Hepatocyte (in vitro differentiated cells): ENCODE measurements at regions not wholly inside any gene's neighbourhood (a gene's known extent, or its start where the extent isn't known, plus 50 kb on each side); places are given as distances from the start of the nearest gene placed in this dataset.

Experiments used
- DNase-seq: peaks from one replicate; pipeline ENCODE4 v3.0.0-alpha.2; 2016; ENCODE audit warnings: low spot score
- H2AFZ ChIP-seq: fragments of 200-600 bp; sonication (generic); 2 replicates; pipeline ENCODE4 v1.6.0; 2016; ENCODE audit warnings: antibody characterized with exemption, mild to moderate bottlenecking
- H3K27ac ChIP-seq: fragments of 200-600 bp; sonication (generic); 2 replicates; pipeline ENCODE4 v1.5.1; 2016; ENCODE audit warnings: mild to moderate bottlenecking
- H3K27me3 ChIP-seq: fragments of 200-600 bp; sonication (generic); 2 replicates; pipeline ENCODE4 v1.6.1; 2016
- H3K36me3 ChIP-seq: fragments of 200-600 bp; sonication (generic); replicated peaks from 2 replicates; pipeline ENCODE4 v1.5.1; 2016; ENCODE audit warnings: low read depth; ENCODE audit not compliant: insufficient read depth
- H3K4me1 ChIP-seq: fragments of 200-600 bp; sonication (generic); 2 replicates; pipeline ENCODE4 v1.5.1; 2016; ENCODE audit warnings: mild to moderate bottlenecking, moderate library complexity; ENCODE audit not compliant: insufficient read depth
- H3K4me2 ChIP-seq: fragments of 200-600 bp; sonication (generic); 2 replicates; pipeline ENCODE4 v1.6.0; 2016
- H3K4me3 ChIP-seq: fragments of 200-600 bp; sonication (generic); 2 replicates; pipeline ENCODE4 v1.5.1; 2016; ENCODE audit warnings: mild to moderate bottlenecking
- H3K79me2 ChIP-seq: fragments of 200-600 bp; sonication (generic); 2 replicates; pipeline ENCODE4 v1.6.0; 2017; ENCODE audit warnings: mild to moderate bottlenecking
- H3K9me2 ChIP-seq: fragments of 200-600 bp; sonication (generic); replicated peaks from 2 replicates; pipeline ENCODE4 v1.6.0; 2017; ENCODE audit warnings: mild to moderate bottlenecking; ENCODE audit not compliant: insufficient read depth
- H3K9me3 ChIP-seq: fragments of 200-600 bp; sonication (generic); 2 replicates; pipeline ENCODE4 v1.5.1; 2016; ENCODE audit warnings: low read depth, mild to moderate bottlenecking
- H4K20me1 ChIP-seq: fragments of 200-600 bp; sonication (generic); 2 replicates; pipeline ENCODE4 v1.6.0; 2016; ENCODE audit warnings: mild to moderate bottlenecking; ENCODE audit not compliant: insufficient read depth, poor library complexity, severe bottlenecking
- EZH2 ChIP-seq: fragments of 200-600 bp; sonication (generic); IDR thresholded peaks from 2 replicates; pipeline ENCODE4 v1.6.1; 2016; ENCODE audit warnings: antibody characterized with exemption, mild to moderate bottlenecking, borderline replicate concordance
- EZH2phosphoT487 ChIP-seq: fragments of 200-600 bp; sonication (generic); IDR thresholded peaks from one replicate; pipeline ENCODE4 v1.6.1; 2018; ENCODE audit warnings: antibody characterized with exemption, mild to moderate bottlenecking, low read depth, moderate library complexity; ENCODE audit not compliant: unreplicated experiment, severe bottlenecking
- WGBS: methylation state at CpG from one replicate; pipeline ENCODE4 v1.1.6; 2016; ENCODE audit warnings: low lambda C conversion rate; ENCODE audit errors: missing lambda C conversion rate; 5-methylcytosine and 5-hydroxymethylcytosine counted together
- TF ChIP-seq, protein P1 (sequence below): fragments of 200-600 bp; sonication (generic); IDR thresholded peaks from 2 replicates; pipeline ENCODE4 v1.5.1; 2016; ENCODE audit warnings: antibody characterized with exemption, mild to moderate bottlenecking; ENCODE audit not compliant: poor library complexity

- Histone ChIP-seq H3K79me2 (no peaks in the 10 kb centered on the region), H3K36me3 (no peaks in the 10 kb centered on the region), H3K4me1 (no peaks in the 10 kb centered on the region), H3K27me3 (no peaks in the 10 kb centered on the region), H4K20me1 (no peaks in the 10 kb centered on the region), H3K9me3 (no peaks in the 10 kb centered on the region), H3K4me2 (no peak overlapping the region), H2AFZ (no peak overlapping the region), H3K9me2 (no peaks in the 10 kb centered on the region), H3K27ac (no peak overlapping the region), H3K4me3 (no peak overlapping the region)
- 48% methylated on average over 1 of the region's 1 CpG for WGBS
- TF ChIP-seq EZH2, result no peak
- TF ChIP-seq EZH2phosphoT487, result no peak
- TF ChIP-seq, protein P1, sequence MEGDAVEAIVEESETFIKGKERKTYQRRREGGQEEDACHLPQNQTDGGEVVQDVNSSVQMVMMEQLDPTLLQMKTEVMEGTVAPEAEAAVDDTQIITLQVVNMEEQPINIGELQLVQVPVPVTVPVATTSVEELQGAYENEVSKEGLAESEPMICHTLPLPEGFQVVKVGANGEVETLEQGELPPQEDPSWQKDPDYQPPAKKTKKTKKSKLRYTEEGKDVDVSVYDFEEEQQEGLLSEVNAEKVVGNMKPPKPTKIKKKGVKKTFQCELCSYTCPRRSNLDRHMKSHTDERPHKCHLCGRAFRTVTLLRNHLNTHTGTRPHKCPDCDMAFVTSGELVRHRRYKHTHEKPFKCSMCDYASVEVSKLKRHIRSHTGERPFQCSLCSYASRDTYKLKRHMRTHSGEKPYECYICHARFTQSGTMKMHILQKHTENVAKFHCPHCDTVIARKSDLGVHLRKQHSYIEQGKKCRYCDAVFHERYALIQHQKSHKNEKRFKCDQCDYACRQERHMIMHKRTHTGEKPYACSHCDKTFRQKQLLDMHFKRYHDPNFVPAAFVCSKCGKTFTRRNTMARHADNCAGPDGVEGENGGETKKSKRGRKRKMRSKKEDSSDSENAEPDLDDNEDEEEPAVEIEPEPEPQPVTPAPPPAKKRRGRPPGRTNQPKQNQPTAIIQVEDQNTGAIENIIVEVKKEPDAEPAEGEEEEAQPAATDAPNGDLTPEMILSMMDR, result no peak
- DNase-seq, result no peak
Measured at GRCh38 chr6:115319823-115320222, 740.9 kb downstream of the FRK start.

DNA sequence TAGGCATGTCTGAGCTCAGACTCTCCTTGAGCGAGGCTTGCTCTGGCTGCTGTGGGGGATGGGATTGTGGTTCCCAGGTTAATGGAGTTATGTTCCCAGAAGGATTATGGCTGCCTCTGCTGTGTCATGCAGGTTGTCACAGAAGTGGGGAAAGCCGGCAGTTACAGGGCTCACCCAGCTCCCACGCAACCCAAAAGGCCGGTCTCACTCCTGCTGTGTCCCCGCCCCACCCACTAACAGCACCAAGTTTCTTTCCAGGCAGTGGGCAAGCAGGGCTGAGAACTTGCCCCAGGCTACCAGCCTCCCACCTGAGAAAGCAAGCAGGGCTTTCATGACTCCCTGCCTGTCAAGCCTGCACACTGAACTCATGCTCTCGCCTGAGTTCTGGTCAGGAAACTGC, 750.5 kb downstream of the FRK start:
- Histone ChIP-seq H3K27ac (no peak overlapping the region), H3K9me2 (no peaks in the 10 kb centered on the region), H3K9me3 (no peaks in the 10 kb centered on the region), H2AFZ (no peak overlapping the region), H3K4me3 (no peak overlapping the region), H3K4me1 (no peaks in the 10 kb centered on the region), H3K4me2 (no peak overlapping the region), H4K20me1 (no peaks in the 10 kb centered on the region), H3K27me3 (no peaks in the 10 kb centered on the region), H3K36me3 (no peaks in the 10 kb centered on the region), H3K79me2 (no peaks in the 10 kb centered on the region)
- no peak for DNase-seq
- 85% methylated on average over 6 of the region's 6 CpGs for WGBS
- TF ChIP-seq EZH2, result no peak
- no peak for TF ChIP-seq EZH2phosphoT487
- TF ChIP-seq, protein P1, result no peak

DNA sequence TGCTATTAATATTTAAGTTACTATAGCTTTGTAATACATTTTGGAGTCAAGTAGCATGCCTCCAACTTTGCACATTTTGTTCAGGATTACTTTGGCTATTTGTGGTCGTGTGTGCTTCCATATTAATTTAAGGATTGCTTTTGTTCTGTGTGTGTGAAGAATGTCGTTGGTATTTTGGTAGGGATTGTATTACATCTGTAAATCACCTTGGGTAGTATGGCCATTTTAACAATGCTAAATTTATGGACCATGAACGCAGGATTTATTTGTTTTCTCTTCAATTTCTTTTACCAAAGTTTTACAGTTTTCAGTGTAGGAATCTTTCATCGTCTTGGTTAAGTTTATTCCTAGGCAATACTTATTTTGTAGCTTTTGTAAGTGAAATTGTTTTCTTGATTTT, 758.0 kb downstream of the FRK start:
- no peak overlapping the region for H3K4me3 ChIP-seq
- H3K79me2 ChIP-seq, result no peaks in the 10 kb centered on the region
- H3K9me3 ChIP-seq, result no peaks in the 10 kb centered on the region
- H3K4me2 ChIP-seq, result no peak overlapping the region
- H3K4me1 ChIP-seq, result no peaks in the 10 kb centered on the region
- no peak for TF ChIP-seq EZH2phosphoT487
- no peak for TF ChIP-seq EZH2
- TF ChIP-seq, protein P1, result no peak
- H4K20me1 ChIP-seq, result no peaks in the 10 kb centered on the region
- H3K27me3 ChIP-seq, result no peaks in the 10 kb centered on the region
- H2AFZ ChIP-seq, result no peak overlapping the region
- no peak for DNase-seq
- no peak overlapping the region for H3K27ac ChIP-seq
- 75% methylated on average over 4 of the region's 4 CpGs for WGBS
- no peaks in the 10 kb centered on the region for H3K36me3 ChIP-seq
- H3K9me2 ChIP-seq, result no peaks in the 10 kb centered on the region

DNA sequence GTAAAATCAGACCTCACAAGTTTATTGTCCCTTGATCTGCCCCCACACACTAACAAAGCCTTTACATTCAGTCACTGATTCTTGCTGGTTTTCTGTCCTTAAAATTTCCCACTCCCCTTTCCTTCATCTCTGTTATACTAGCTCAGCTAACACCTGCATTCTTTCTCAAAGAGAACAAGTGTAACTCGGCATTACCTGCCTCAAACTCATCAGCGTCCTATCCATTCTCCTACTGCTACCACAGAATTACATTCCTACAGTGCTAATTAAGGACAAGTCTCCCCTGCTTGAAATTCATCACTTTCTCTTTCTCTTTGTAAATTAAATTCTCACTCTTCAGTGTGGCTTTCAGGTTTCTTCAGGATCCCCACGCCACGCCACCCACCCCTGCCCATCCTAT, 773.2 kb downstream of the FRK start:
- no peak overlapping the region for H3K4me2 ChIP-seq
- H3K36me3 ChIP-seq, result no peaks in the 10 kb centered on the region
- no peaks in the 10 kb centered on the region for H3K9me3 ChIP-seq
- no peak overlapping the region for H2AFZ ChIP-seq
- H3K79me2 ChIP-seq, result no peaks in the 10 kb centered on the region
- no peak overlapping the region for H3K27ac ChIP-seq
- no peak overlapping the region for H3K4me3 ChIP-seq
- 78% methylated on average over 4 of the region's 4 CpGs for WGBS
- no peaks in the 10 kb centered on the region for H4K20me1 ChIP-seq
- DNase-seq, result no peak
- no peak for TF ChIP-seq EZH2phosphoT487
- no peak for TF ChIP-seq EZH2
- TF ChIP-seq, protein P1, result no peak
- no peaks in the 10 kb centered on the region for H3K9me2 ChIP-seq
- H3K27me3 ChIP-seq, result no peaks in the 10 kb centered on the region
- no peaks in the 10 kb centered on the region for H3K4me1 ChIP-seq
